ENCODE measurements at regions not wholly inside any gene's neighbourhood (a gene's known extent, or its start where the extent isn't known, plus 50 kb on each side); places are given as distances from the start of the nearest gene placed in this dataset.

DNA sequence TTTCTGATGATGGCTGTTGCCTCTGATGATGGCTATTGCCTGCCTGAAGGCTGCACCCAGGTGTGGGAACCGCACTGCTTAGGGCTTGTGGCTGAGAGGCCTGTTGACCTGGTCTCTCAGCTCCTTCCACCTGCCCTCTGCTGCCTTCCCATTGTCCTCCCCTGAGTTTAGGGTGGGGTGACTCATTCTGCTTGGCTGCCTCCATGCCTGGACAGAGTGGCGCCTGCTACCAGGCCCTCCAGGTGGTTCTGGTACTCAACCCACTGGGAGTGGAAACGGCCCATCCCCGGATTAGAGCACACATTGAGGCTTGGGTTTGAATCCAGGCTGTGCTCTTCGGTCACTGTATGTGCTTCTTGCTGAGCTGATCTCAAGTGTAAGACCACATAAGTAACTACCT lies 120.6 kb downstream of the SEM1 start:
- Histone ChIP-seq H3K4me1 (no peaks in the 10 kb centered on the region), H3K9me3 (no peaks in the 10 kb centered on the region), H3K27ac (no peak overlapping the region), H3K4me2 (no peak overlapping the region), H3K4me3 (no peak overlapping the region)
- ATAC-seq (no peak), FAIRE-seq (no peak), DNase-seq (ENCODE audit: low read depth in 1 of 2, low spot score in 1 of 2) (no peak)
- CTCF ChIA-PET: interaction anchor here (0.9 kb wide), 1 partner anchor 438 kb away, joined by 3 read pairs; no protein-coding TSS in a partner anchor
- POLR2A ChIA-PET: no interaction called here
- TF ChIP-seq NFE2L2 (conservative IDR thresholded peaks at IDR 0.05; ENCODE audit: low read length) (no peak), CHD2 (IDR thresholded peaks at IDR 0.05; ENCODE audit: low read length, partially characterized antibody) (no peak), TFCP2L1 (CRISPR knock-in tag; IDR thresholded peaks at IDR 0.05) (no peak), RCOR1 (IDR thresholded peaks at IDR 0.05; ENCODE audit: low read depth, low read length) (no peak), HOXA7 (CRISPR knock-in tag; IDR thresholded peaks at IDR 0.05) (no peak), BHLHE40 (IDR thresholded peaks at IDR 0.05; ENCODE audit: low read depth, low read length) (no peak), CBX8 (IDR thresholded peaks at IDR 0.05) (no peak)
- TF ChIP-seq, protein P1, sequence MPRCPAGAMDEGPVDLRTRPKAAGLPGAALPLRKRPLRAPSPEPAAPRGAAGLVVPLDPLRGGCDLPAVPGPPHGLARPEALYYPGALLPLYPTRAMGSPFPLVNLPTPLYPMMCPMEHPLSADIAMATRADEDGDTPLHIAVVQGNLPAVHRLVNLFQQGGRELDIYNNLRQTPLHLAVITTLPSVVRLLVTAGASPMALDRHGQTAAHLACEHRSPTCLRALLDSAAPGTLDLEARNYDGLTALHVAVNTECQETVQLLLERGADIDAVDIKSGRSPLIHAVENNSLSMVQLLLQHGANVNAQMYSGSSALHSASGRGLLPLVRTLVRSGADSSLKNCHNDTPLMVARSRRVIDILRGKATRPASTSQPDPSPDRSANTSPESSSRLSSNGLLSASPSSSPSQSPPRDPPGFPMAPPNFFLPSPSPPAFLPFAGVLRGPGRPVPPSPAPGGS (IDR thresholded peaks at IDR 0.05): no peak
- WGBS (ENCODE audit: missing lambda C conversion rate): 10% methylated on average over 2 of the region's 5 CpGs

- ATAC-seq: no peak
- CTCF ChIA-PET: no interaction called here
- no peak overlapping the region for H3K4me3 ChIP-seq
- H3K4me1 ChIP-seq: no peaks in the 10 kb centered on the region
- POLR2A ChIA-PET: no interaction called here
- no peak for TF ChIP-seq RARB (CRISPR knock-in tag; IDR thresholded peaks at IDR 0.05)
- no peak for TF ChIP-seq EHF (CRISPR knock-in tag; IDR thresholded peaks at IDR 0.05)
- no peak for TF ChIP-seq NFE2L2 (conservative IDR thresholded peaks at IDR 0.05; ENCODE audit: low read length)
- TF ChIP-seq ZC3H11A (IDR thresholded peaks at IDR 0.05): no peak
- TF ChIP-seq JUN (IDR thresholded peaks at IDR 0.05): no peak
- no peak for TF ChIP-seq MYC (IDR thresholded peaks at IDR 0.05; ENCODE audit: borderline replicate concordance, low read length)
- TF ChIP-seq BHLHE40 (IDR thresholded peaks at IDR 0.05; ENCODE audit: low read depth, low read length): no peak
- TF ChIP-seq POLR2A (IDR thresholded peaks at IDR 0.05; ENCODE audit: low read length): no peak
- TF ChIP-seq FOXS1 (CRISPR knock-in tag; IDR thresholded peaks at IDR 0.05): no peak
- TF ChIP-seq SREBF2 (IDR thresholded peaks at IDR 0.05): no peak
- TF ChIP-seq, protein P2, sequence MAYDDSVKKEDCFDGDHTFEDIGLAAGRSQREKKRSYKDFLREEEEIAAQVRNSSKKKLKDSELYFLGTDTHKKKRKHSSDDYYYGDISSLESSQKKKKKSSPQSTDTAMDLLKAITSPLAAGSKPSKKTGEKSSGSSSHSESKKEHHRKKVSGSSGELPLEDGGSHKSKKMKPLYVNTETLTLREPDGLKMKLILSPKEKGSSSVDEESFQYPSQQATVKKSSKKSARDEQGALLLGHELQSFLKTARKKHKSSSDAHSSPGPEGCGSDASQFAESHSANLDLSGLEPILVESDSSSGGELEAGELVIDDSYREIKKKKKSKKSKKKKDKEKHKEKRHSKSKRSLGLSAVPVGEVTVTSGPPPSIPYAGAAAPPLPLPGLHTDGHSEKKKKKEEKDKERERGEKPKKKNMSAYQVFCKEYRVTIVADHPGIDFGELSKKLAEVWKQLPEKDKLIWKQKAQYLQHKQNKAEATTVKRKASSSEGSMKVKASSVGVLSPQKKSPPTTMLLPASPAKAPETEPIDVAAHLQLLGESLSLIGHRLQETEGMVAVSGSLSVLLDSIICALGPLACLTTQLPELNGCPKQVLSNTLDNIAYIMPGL (CRISPR knock-in tag; IDR thresholded peaks at IDR 0.05; ENCODE audit: borderline replicate concordance): no peak
- TF ChIP-seq RCOR1 (IDR thresholded peaks at IDR 0.05; ENCODE audit: low read depth, low read length): no peak
- no peak for DNase-seq (ENCODE audit: low read depth in 1 of 2, low spot score in 1 of 2)
- no peak overlapping the region for H3K4me2 ChIP-seq
- FAIRE-seq: peak; percentile 13
- no peak overlapping the region for H3K27ac ChIP-seq
- no peaks in the 10 kb centered on the region for H3K9me3 ChIP-seq
Measured at GRCh38 chr7:96579119-96579518, 130.5 kb downstream of the SEM1 start.

DNA sequence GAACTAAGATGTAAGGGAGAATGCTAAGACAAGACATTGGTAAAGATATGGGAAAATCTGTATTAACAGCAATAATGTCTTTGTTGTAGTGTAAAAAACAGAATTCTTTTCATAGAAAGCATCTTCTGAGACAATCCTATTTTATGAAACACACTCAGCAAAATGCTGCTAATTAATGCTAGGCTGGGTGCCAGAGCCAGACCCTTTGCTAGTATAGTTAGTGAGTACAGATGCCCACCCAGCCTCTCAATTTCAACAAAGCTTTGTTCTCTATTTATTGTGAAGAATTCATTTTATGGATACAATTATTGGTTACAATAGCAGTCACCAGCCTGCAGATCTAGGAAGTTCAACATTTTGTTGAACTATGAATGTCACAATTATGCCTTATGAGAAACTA lies 131.0 kb downstream of the SEM1 start:
- ATAC-seq (no peak), FAIRE-seq (no peak), DNase-seq (ENCODE audit: low read depth in 1 of 2, low spot score in 1 of 2) (no peak)
- Histone ChIP-seq H3K4me3 (no peak overlapping the region), H3K27ac (no peak overlapping the region), H3K4me1 (no peaks in the 10 kb centered on the region), H3K4me2 (no peak overlapping the region), H3K9me3 (no peaks in the 10 kb centered on the region)
- CTCF ChIA-PET: no interaction called here
- POLR2A ChIA-PET: no interaction called here
- TF ChIP-seq HOXB13 (CRISPR knock-in tag; IDR thresholded peaks at IDR 0.05; ENCODE audit: low read depth): no peak
- TF ChIP-seq JUN (IDR thresholded peaks at IDR 0.05): no peak
- TF ChIP-seq, protein P3, sequence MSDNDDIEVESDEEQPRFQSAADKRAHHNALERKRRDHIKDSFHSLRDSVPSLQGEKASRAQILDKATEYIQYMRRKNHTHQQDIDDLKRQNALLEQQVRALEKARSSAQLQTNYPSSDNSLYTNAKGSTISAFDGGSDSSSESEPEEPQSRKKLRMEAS (IDR thresholded peaks at IDR 0.05): no peak
- no peak for TF ChIP-seq TP53 (CRISPR knock-in tag; IDR thresholded peaks at IDR 0.05)
- TF ChIP-seq MAFK (IDR thresholded peaks at IDR 0.05; ENCODE audit: partially characterized antibody): no peak
- TF ChIP-seq EP300 (IDR thresholded peaks at IDR 0.05): no peak

Data from A549 (cell line).